B cell (primary cell): ENCODE measurements at regions not wholly inside any gene's neighbourhood (a gene's known extent, or its start where the extent isn't known, plus 50 kb on each side); places are given as distances from the start of the nearest gene placed in this dataset.

ENCODE experiments used
- CTCF ChIP-seq: fragments of 200-600 bp; IDR thresholded peaks from one replicate; pipeline ENCODE4 v1.8.0; 2022; ENCODE audit warnings: antibody characterized with exemption, mild to moderate bottlenecking
- EZH2 ChIP-seq: IDR thresholded peaks from 2 replicates; pipeline ENCODE4 v1.6.1; 2012; ENCODE audit warnings: borderline replicate concordance, low read depth, mild to moderate bottlenecking, moderate library complexity, low read length; ENCODE audit not compliant: insufficient read depth, poor library complexity, severe bottlenecking

- TF ChIP-seq CTCF (no peak), EZH2 (no peak)
Measured at GRCh38 chr2:150778828-150779227, 291.4 kb upstream of the RND3 start.
